ENCODE measurements at regions not wholly inside any gene's neighbourhood (a gene's known extent, or its start where the extent isn't known, plus 50 kb on each side); places are given as distances from the start of the nearest gene placed in this dataset.
"Not testable (repeated sequence)": the region's sequence is repeated elsewhere in the genome, so short reads cannot be mapped to it uniquely, and the experiment has no call there.

- not testable (repeated sequence) for H3K9me3 ChIP-seq (ENCODE audit: control insufficient read depth, low read length); H2BK12ac ChIP-seq (ENCODE audit: low read length in 2 of 2); H2BK5ac ChIP-seq (ENCODE audit: low read depth, low read length, poor library complexity, severe bottlenecking); H3K79me1 ChIP-seq (replicated peaks; ENCODE audit: low read length, poor library complexity, severe bottlenecking); H4K8ac ChIP-seq (ENCODE audit: low read length); H3K27ac ChIP-seq (ENCODE audit: low read length, poor library complexity, severe bottlenecking); H3K4me2 ChIP-seq (ENCODE audit: low read length, poor library complexity, severe bottlenecking); H3K4me1 ChIP-seq (ENCODE audit: control insufficient read depth, insufficient read depth, low read depth, low read length); H3K14ac ChIP-seq (ENCODE audit: low read length in 2 of 2); H4K91ac ChIP-seq (ENCODE audit: low read length); H2AK5ac ChIP-seq (ENCODE audit: low read length, severe bottlenecking); DNase-seq; H2BK15ac ChIP-seq (ENCODE audit: low read depth, poor library complexity, severe bottlenecking); H3K23ac ChIP-seq (ENCODE audit: low read length in 2 of 2); H3K4ac ChIP-seq (ENCODE audit: low read depth in 1 of 2, low read length in 2 of 2); H3K4me3 ChIP-seq (ENCODE audit: insufficient read depth in 1 of 2, low read depth in 1 of 2, low read length in 2 of 2); H2BK120ac ChIP-seq (ENCODE audit: low read depth, low read length); H3K18ac ChIP-seq (ENCODE audit: low read depth in 1 of 2, low read length in 2 of 2); H3K36me3 ChIP-seq (ENCODE audit: control insufficient read depth in 1 of 2, insufficient read depth in 2 of 2, low read depth in 1 of 2, low read length in 2 of 2); H3K27me3 ChIP-seq (ENCODE audit: control insufficient read depth in 1 of 2, insufficient read depth in 1 of 2, low read length in 2 of 2); H2AFZ ChIP-seq (ENCODE audit: low read depth, low read length); H3K9ac ChIP-seq (ENCODE audit: low read length)
- WGBS = no CpG with 5 or more reads among the region's 2 CpGs
These were observed 135.9 kb upstream of the PLGLB2 start for GRCh38 chr2:87611956-87612355.

GRCh38 chr2:87614829-87615434 lies 133.0 kb upstream of the PLGLB2 start:
- H3K4ac ChIP-seq (ENCODE audit: low read depth in 1 of 2, low read length in 2 of 2); H3K27me3 ChIP-seq (ENCODE audit: control insufficient read depth in 1 of 2, insufficient read depth in 1 of 2, low read length in 2 of 2); H4K8ac ChIP-seq (ENCODE audit: low read length); H3K4me2 ChIP-seq (ENCODE audit: low read length, poor library complexity, severe bottlenecking); H3K27ac ChIP-seq (ENCODE audit: low read length, poor library complexity, severe bottlenecking); H3K23ac ChIP-seq (ENCODE audit: low read length in 2 of 2); H2BK5ac ChIP-seq (ENCODE audit: low read depth, low read length, poor library complexity, severe bottlenecking); H2AFZ ChIP-seq (ENCODE audit: low read depth, low read length); H4K91ac ChIP-seq (ENCODE audit: low read length); H2BK12ac ChIP-seq (ENCODE audit: low read length in 2 of 2); DNase-seq; H2BK15ac ChIP-seq (ENCODE audit: low read depth, poor library complexity, severe bottlenecking); H3K9ac ChIP-seq (ENCODE audit: low read length); H3K4me3 ChIP-seq (ENCODE audit: insufficient read depth in 1 of 2, low read depth in 1 of 2, low read length in 2 of 2); H3K36me3 ChIP-seq (ENCODE audit: control insufficient read depth in 1 of 2, insufficient read depth in 2 of 2, low read depth in 1 of 2, low read length in 2 of 2); H3K9me3 ChIP-seq (ENCODE audit: control insufficient read depth, low read length); H3K79me1 ChIP-seq (replicated peaks; ENCODE audit: low read length, poor library complexity, severe bottlenecking); H3K4me1 ChIP-seq (ENCODE audit: control insufficient read depth, insufficient read depth, low read depth, low read length); H2AK5ac ChIP-seq (ENCODE audit: low read length, severe bottlenecking); H3K14ac ChIP-seq (ENCODE audit: low read length in 2 of 2); H3K18ac ChIP-seq (ENCODE audit: low read depth in 1 of 2, low read length in 2 of 2); H2BK120ac ChIP-seq (ENCODE audit: low read depth, low read length): not testable (repeated sequence)

- not testable (repeated sequence) for H2AK5ac ChIP-seq (ENCODE audit: low read length, severe bottlenecking); H2AFZ ChIP-seq (ENCODE audit: low read depth, low read length); H2BK15ac ChIP-seq (ENCODE audit: low read depth, poor library complexity, severe bottlenecking); H3K4me1 ChIP-seq (ENCODE audit: control insufficient read depth, insufficient read depth, low read depth, low read length); H3K27me3 ChIP-seq (ENCODE audit: control insufficient read depth in 1 of 2, insufficient read depth in 1 of 2, low read length in 2 of 2); H3K27ac ChIP-seq (ENCODE audit: low read length, poor library complexity, severe bottlenecking); H3K9me3 ChIP-seq (ENCODE audit: control insufficient read depth, low read length); H4K8ac ChIP-seq (ENCODE audit: low read length); H2BK12ac ChIP-seq (ENCODE audit: low read length in 2 of 2); H3K36me3 ChIP-seq (ENCODE audit: control insufficient read depth in 1 of 2, insufficient read depth in 2 of 2, low read depth in 1 of 2, low read length in 2 of 2); H3K79me1 ChIP-seq (replicated peaks; ENCODE audit: low read length, poor library complexity, severe bottlenecking); H3K4me3 ChIP-seq (ENCODE audit: insufficient read depth in 1 of 2, low read depth in 1 of 2, low read length in 2 of 2); H2BK120ac ChIP-seq (ENCODE audit: low read depth, low read length); H3K18ac ChIP-seq (ENCODE audit: low read depth in 1 of 2, low read length in 2 of 2); H3K4ac ChIP-seq (ENCODE audit: low read depth in 1 of 2, low read length in 2 of 2); H3K4me2 ChIP-seq (ENCODE audit: low read length, poor library complexity, severe bottlenecking); H3K14ac ChIP-seq (ENCODE audit: low read length in 2 of 2); H4K91ac ChIP-seq (ENCODE audit: low read length); DNase-seq; H3K9ac ChIP-seq (ENCODE audit: low read length); H2BK5ac ChIP-seq (ENCODE audit: low read depth, low read length, poor library complexity, severe bottlenecking); H3K23ac ChIP-seq (ENCODE audit: low read length in 2 of 2)
These were observed 128.8 kb upstream of the PLGLB2 start for GRCh38 chr2:87619121-87619520.

GRCh38 chr2:87621139-87621538 lies 126.7 kb upstream of the PLGLB2 start:
- not testable (repeated sequence) for H3K9ac ChIP-seq (ENCODE audit: low read length); H3K36me3 ChIP-seq (ENCODE audit: control insufficient read depth in 1 of 2, insufficient read depth in 2 of 2, low read depth in 1 of 2, low read length in 2 of 2); H3K4ac ChIP-seq (ENCODE audit: low read depth in 1 of 2, low read length in 2 of 2); H3K4me1 ChIP-seq (ENCODE audit: control insufficient read depth, insufficient read depth, low read depth, low read length); H3K27me3 ChIP-seq (ENCODE audit: control insufficient read depth in 1 of 2, insufficient read depth in 1 of 2, low read length in 2 of 2); H3K79me1 ChIP-seq (replicated peaks; ENCODE audit: low read length, poor library complexity, severe bottlenecking); H3K4me2 ChIP-seq (ENCODE audit: low read length, poor library complexity, severe bottlenecking); H3K27ac ChIP-seq (ENCODE audit: low read length, poor library complexity, severe bottlenecking); H3K4me3 ChIP-seq (ENCODE audit: insufficient read depth in 1 of 2, low read depth in 1 of 2, low read length in 2 of 2); H4K91ac ChIP-seq (ENCODE audit: low read length); H2AFZ ChIP-seq (ENCODE audit: low read depth, low read length); H3K18ac ChIP-seq (ENCODE audit: low read depth in 1 of 2, low read length in 2 of 2); H2AK5ac ChIP-seq (ENCODE audit: low read length, severe bottlenecking); H3K23ac ChIP-seq (ENCODE audit: low read length in 2 of 2); H3K14ac ChIP-seq (ENCODE audit: low read length in 2 of 2); H2BK120ac ChIP-seq (ENCODE audit: low read depth, low read length); H2BK5ac ChIP-seq (ENCODE audit: low read depth, low read length, poor library complexity, severe bottlenecking); H2BK12ac ChIP-seq (ENCODE audit: low read length in 2 of 2); DNase-seq; H3K9me3 ChIP-seq (ENCODE audit: control insufficient read depth, low read length); H2BK15ac ChIP-seq (ENCODE audit: low read depth, poor library complexity, severe bottlenecking); H4K8ac ChIP-seq (ENCODE audit: low read length)
- no CpG with 5 or more reads among the region's 4 CpGs for WGBS

Measured in mesenchymal stem cell (in vitro differentiated cells and primary cell).